ENCODE measurements at regions not wholly inside any gene's neighbourhood (a gene's known extent, or its start where the extent isn't known, plus 50 kb on each side); places are given as distances from the start of the nearest gene placed in this dataset.

GRCh38 chr6:113353392-113353791, 503.8 kb upstream of the MARCKS start:
- no peak for TF ChIP-seq ZBTB33 (IDR thresholded peaks at IDR 0.05; ENCODE audit: borderline replicate concordance, low read depth)
- TF ChIP-seq MXI1 (IDR thresholded peaks at IDR 0.05; ENCODE audit: low read depth, low read length) = no peak
- no peak for TF ChIP-seq TEAD4 (IDR thresholded peaks at IDR 0.05; ENCODE audit: borderline replicate concordance, insufficient read depth)
- Histone ChIP-seq H3F3A (replicated peaks; ENCODE audit: insufficient read depth) (peaks cover 45% of the 10 kb centered on the region), H3K4me2 (no peak overlapping the region), H3K4me1 (ENCODE audit: control insufficient read depth in 1 of 2, insufficient read depth in 2 of 2, low read depth in 1 of 2, low read length in 1 of 2) (peaks cover 8 to 37% of the 10 kb centered on the region in 2 experiments), H2AFZ (ENCODE audit: low read depth) (peak overlapping the region; percentile 56; the same call in 1 of the 2 replicates), H3K27ac (ENCODE audit: low read depth in 2 of 2, low read length in 1 of 2) (peak overlapping the region; percentile 89 to 95; a peak in 3 of 4 replicates), H3K36me3 (replicated peaks in 1 of 2; ENCODE audit: control insufficient read depth in 1 of 2, insufficient read depth in 2 of 2, low read length in 1 of 2) (peaks cover 0 to 2% of the 10 kb centered on the region in 2 experiments), H3K9me2 (no peaks in the 10 kb centered on the region), H3K9ac (peak overlapping the region; percentile 69; the same call in 1 of the 2 replicates), H3K4me3 (ENCODE audit: low read depth in 2 of 2, low read length in 1 of 2) (no peak overlapping the region), H3K9me3 (no peaks in the 10 kb centered on the region), H4K20me1 (ENCODE audit: insufficient read depth) (no peaks in the 10 kb centered on the region), H3K79me2 (ENCODE audit: insufficient read depth) (no peaks in the 10 kb centered on the region), H3K27me3 (ENCODE audit: insufficient read depth) (no peaks in the 10 kb centered on the region)
- POLR2A ChIA-PET = no interaction called here
- 82% methylated on average over 2 of the region's 2 CpGs for WGBS (ENCODE audit: low lambda C conversion rate)
- CTCF ChIA-PET = no interaction called here
- DNase-seq = no peak

- WGBS (ENCODE audit: low lambda C conversion rate) = 94% methylated on average over 6 of the region's 6 CpGs
- H3K27ac ChIP-seq (ENCODE audit: low read depth in 2 of 2, low read length in 1 of 2) = peak overlapping the region in 1 of 2 experiments; percentile 95; a peak in 3 of 4 replicates
- no peak for TF ChIP-seq TEAD4 (IDR thresholded peaks at IDR 0.05; ENCODE audit: borderline replicate concordance, insufficient read depth)
- no peak for TF ChIP-seq GATA2 (CRISPR knock-in tag; IDR thresholded peaks at IDR 0.05)
- no peak for DNase-seq
- ChIA-PET POLR2A (no interaction called here), CTCF (no interaction called here)
- no peak overlapping the region for H3K4me3 ChIP-seq (ENCODE audit: low read depth in 2 of 2, low read length in 1 of 2)
- H3F3A ChIP-seq (replicated peaks; ENCODE audit: insufficient read depth) = peaks cover 43% of the 10 kb centered on the region
- H4K20me1 ChIP-seq (ENCODE audit: insufficient read depth) = no peaks in the 10 kb centered on the region
- H3K27me3 ChIP-seq (ENCODE audit: insufficient read depth) = no peaks in the 10 kb centered on the region
- no peak overlapping the region for H3K9ac ChIP-seq
- peaks cover 17 to 42% of the 10 kb centered on the region in 2 experiments for H3K4me1 ChIP-seq (ENCODE audit: control insufficient read depth in 1 of 2, insufficient read depth in 2 of 2, low read depth in 1 of 2, low read length in 1 of 2)
- no peaks in the 10 kb centered on the region for H3K9me3 ChIP-seq
- no peak overlapping the region for H3K4me2 ChIP-seq
- H3K36me3 ChIP-seq (replicated peaks in 1 of 2; ENCODE audit: control insufficient read depth in 1 of 2, insufficient read depth in 2 of 2, low read length in 1 of 2) = peaks cover 0 to 7% of the 10 kb centered on the region in 2 experiments
- no peaks in the 10 kb centered on the region for H3K79me2 ChIP-seq (ENCODE audit: insufficient read depth)
- no peaks in the 10 kb centered on the region for H3K9me2 ChIP-seq
- no peak overlapping the region for H2AFZ ChIP-seq (ENCODE audit: low read depth)
Observed at GRCh38 chr6:113354204-113354895, 502.8 kb upstream of the MARCKS start.

GRCh38 chr6:113356139-113356538, 501.0 kb upstream of the MARCKS start:
- WGBS (ENCODE audit: low lambda C conversion rate) = 96% methylated on average over 1 of the region's 1 CpG
- Histone ChIP-seq H3K27ac (ENCODE audit: low read depth in 2 of 2, low read length in 1 of 2) (peak overlapping the region in 1 of 2 experiments; percentile 39; a peak in 2 of 4 replicates), H3K36me3 (replicated peaks in 1 of 2; ENCODE audit: control insufficient read depth in 1 of 2, insufficient read depth in 2 of 2, low read length in 1 of 2) (peaks cover 0 to 7% of the 10 kb centered on the region in 2 experiments), H3K9me3 (no peaks in the 10 kb centered on the region), H3K79me2 (ENCODE audit: insufficient read depth) (no peaks in the 10 kb centered on the region), H3K4me2 (no peak overlapping the region), H2AFZ (ENCODE audit: low read depth) (no peak overlapping the region), H3K4me3 (ENCODE audit: low read depth in 2 of 2, low read length in 1 of 2) (no peak overlapping the region), H3K4me1 (ENCODE audit: control insufficient read depth in 1 of 2, insufficient read depth in 2 of 2, low read depth in 1 of 2, low read length in 1 of 2) (peaks cover 21 to 44% of the 10 kb centered on the region in 2 experiments), H3K9ac (no peak overlapping the region), H3K9me2 (no peaks in the 10 kb centered on the region), H3K27me3 (ENCODE audit: insufficient read depth) (no peaks in the 10 kb centered on the region), H3F3A (replicated peaks; ENCODE audit: insufficient read depth) (peaks cover 41% of the 10 kb centered on the region), H4K20me1 (ENCODE audit: insufficient read depth) (no peaks in the 10 kb centered on the region)
- no peak for DNase-seq
- POLR2A ChIA-PET = no interaction called here
- no peak for TF ChIP-seq GATA2 (CRISPR knock-in tag; IDR thresholded peaks at IDR 0.05)
- no peak for TF ChIP-seq USF1 (IDR thresholded peaks at IDR 0.05; ENCODE audit: borderline replicate concordance, low read depth)
- no peak for TF ChIP-seq JUND (IDR thresholded peaks at IDR 0.05)
- TF ChIP-seq FOXJ3 (CRISPR knock-in tag; IDR thresholded peaks at IDR 0.05) = no peak
- TF ChIP-seq FOSL2 (IDR thresholded peaks at IDR 0.05; ENCODE audit: borderline replicate concordance, low read depth) = no peak
- no peak for TF ChIP-seq SMC3 (IDR thresholded peaks at IDR 0.05; ENCODE audit: low read depth, low read length)
- no peak for TF ChIP-seq SIN3A (IDR thresholded peaks at IDR 0.05; ENCODE audit: borderline replicate concordance, low read depth, low read length)
- CTCF ChIA-PET = no interaction called here

Data from SK-N-SH (cell line).